Embryonic facial prominence (tissue), 1 donor: ENCODE measurements at regions not wholly inside any gene's neighbourhood (a gene's known extent, or its start where the extent isn't known, plus 50 kb on each side); places are given as distances from the start of the nearest gene placed in this dataset.
A peak's percentile ranks its signal among the peaks of the same experiment; 100 is the strongest.

Source experiments
- DNase-seq: peaks from one replicate; pipeline ENCODE4 v3.0.0-alpha.2; 2016; ENCODE audit errors: extremely low spot score

GRCh38 chr12:107347261-107347660 is 253.9 kb upstream of the CRY1 start:
- DNase-seq = no peak

GRCh38 chr12:107349008-107349747 is 255.8 kb upstream of the CRY1 start:
- DNase-seq = peak; percentile 20

GRCh38 chr12:107349839-107350238 is 256.5 kb upstream of the CRY1 start:
- no peak for DNase-seq

GRCh38 chr12:107351109-107351508 is 257.8 kb upstream of the CRY1 start:
- DNase-seq = no peak

GRCh38 chr12:107351713-107352112 is 258.4 kb upstream of the CRY1 start:
- no peak for DNase-seq

GRCh38 chr12:107352347-107353081 is 259.2 kb upstream of the CRY1 start:
- DNase-seq = no peak

GRCh38 chr12:107353312-107353711 is 260.0 kb upstream of the CRY1 start:
- DNase-seq = no peak

GRCh38 chr12:107355004-107355565 is 261.7 kb upstream of the CRY1 start:
- DNase-seq = no peak

GRCh38 chr12:107355612-107356011 is 262.3 kb upstream of the CRY1 start:
- DNase-seq = no peak

- no peak for DNase-seq
These were observed 263.1 kb upstream of the CRY1 start for GRCh38 chr12:107356266-107356936.

- no peak for DNase-seq
These were observed 263.6 kb upstream of the CRY1 start for GRCh38 chr12:107356937-107357295.

- no peak for DNase-seq
These were observed 266.0 kb upstream of the CRY1 start for GRCh38 chr12:107359382-107359781.

GRCh38 chr12:107360033-107360432 is 266.7 kb upstream of the CRY1 start:
- no peak for DNase-seq

GRCh38 chr12:107360482-107360881 is 267.1 kb upstream of the CRY1 start:
- no peak for DNase-seq

GRCh38 chr12:107361970-107362369 is 268.6 kb upstream of the CRY1 start:
- no peak for DNase-seq

- DNase-seq = no peak
These were observed 269.6 kb upstream of the CRY1 start for GRCh38 chr12:107362960-107363359.

GRCh38 chr12:107364875-107365518 is 271.6 kb upstream of the CRY1 start:
- DNase-seq = no peak

GRCh38 chr12:107365703-107366102 is 272.4 kb upstream of the CRY1 start:
- DNase-seq = no peak

- no peak for DNase-seq
These were observed 273.0 kb upstream of the CRY1 start for GRCh38 chr12:107366322-107366721.

GRCh38 chr12:107368586-107368985 is 275.2 kb upstream of the CRY1 start:
- DNase-seq = no peak

GRCh38 chr12:107369006-107369405 is 275.7 kb upstream of the CRY1 start:
- no peak for DNase-seq

GRCh38 chr12:107369679-107370078 is 276.3 kb upstream of the CRY1 start:
- no peak for DNase-seq
